Activated naive CD8-positive, alpha-beta T cell treated with anti-CD3 and anti-CD28 coated beads, Interleukin-2, amount 50 U/mL, for 24 hours (primary cell): ENCODE measurements at regions not wholly inside any gene's neighbourhood (a gene's known extent, or its start where the extent isn't known, plus 50 kb on each side); places are given as distances from the start of the nearest gene placed in this dataset.
"Not testable (repeated sequence)": the region's sequence is repeated elsewhere in the genome, so short reads cannot be mapped to it uniquely, and the experiment has no call there.

Source experiments
- ATAC-seq: fragments of 150-1000 bp; cut with Tn5 transposase; one replicate; pipeline ENCODE4 v1.10.0; 2021
- DNase-seq: peaks from one replicate; pipeline ENCODE4 v3.0.0; 2021
- H3K27ac Mint-ChIP-seq: one replicate; pipeline ENCODE4 v1.8.0; 2021; ENCODE audit warnings: mild to moderate bottlenecking, mixed read lengths
- H3K27me3 Mint-ChIP-seq: one replicate; pipeline ENCODE4 v1.8.0; 2021; ENCODE audit warnings: mixed read lengths
- H3K36me3 Mint-ChIP-seq: one replicate; pipeline ENCODE4 v1.8.0; 2021; ENCODE audit warnings: low read depth, mixed read lengths
- H3K4me1 Mint-ChIP-seq: one replicate; pipeline ENCODE4 v1.8.0; 2021; ENCODE audit warnings: mixed read lengths
- H3K4me3 Mint-ChIP-seq: one replicate; pipeline ENCODE4 v1.8.0; 2021; ENCODE audit warnings: mild to moderate bottlenecking, moderate library complexity, mixed read lengths
- H3K9me3 Mint-ChIP-seq: one replicate; pipeline ENCODE4 v1.8.0; 2021; ENCODE audit warnings: mixed read lengths

- Mint-ChIP-seq H3K4me1 (no peaks in the 10 kb centered on the region), H3K9me3 (no peaks in the 10 kb centered on the region), H3K27ac (no peak overlapping the region), H3K36me3 (no peaks in the 10 kb centered on the region), H3K4me3 (no peak overlapping the region), H3K27me3 (no peaks in the 10 kb centered on the region)
- no peak for ATAC-seq
- no peak for DNase-seq
Measured at GRCh38 chr13:76586842-76587241, 299.4 kb downstream of the KCTD12 start.

- ATAC-seq (no peak), DNase-seq (no peak)
- Mint-ChIP-seq H3K4me1 (no peaks in the 10 kb centered on the region), H3K27me3 (no peaks in the 10 kb centered on the region), H3K9me3 (peaks cover 32% of the 10 kb centered on the region), H3K4me3 (no peak overlapping the region), H3K36me3 (no peaks in the 10 kb centered on the region), H3K27ac (no peak overlapping the region)
Measured at GRCh38 chr13:76579701-76580100, 306.5 kb downstream of the KCTD12 start.

GRCh38 chr13:76575634-76576033 is 310.6 kb downstream of the KCTD12 start:
- H3K27me3 Mint-ChIP-seq, H3K27ac Mint-ChIP-seq, H3K36me3 Mint-ChIP-seq, ATAC-seq, H3K4me3 Mint-ChIP-seq, H3K4me1 Mint-ChIP-seq, DNase-seq: not testable (repeated sequence)
- H3K9me3 Mint-ChIP-seq = peaks cover 37% of the 10 kb centered on the region

GRCh38 chr13:76570510-76570971 is 315.7 kb downstream of the KCTD12 start:
- H3K36me3 Mint-ChIP-seq = no peaks in the 10 kb centered on the region
- H3K27me3 Mint-ChIP-seq = no peaks in the 10 kb centered on the region
- no peak overlapping the region for H3K4me3 Mint-ChIP-seq
- peaks cover 11% of the 10 kb centered on the region for H3K9me3 Mint-ChIP-seq
- DNase-seq (no peak), ATAC-seq (no peak)
- no peaks in the 10 kb centered on the region for H3K4me1 Mint-ChIP-seq
- no peak overlapping the region for H3K27ac Mint-ChIP-seq

- no peaks in the 10 kb centered on the region for H3K4me1 Mint-ChIP-seq
- H3K36me3 Mint-ChIP-seq = no peaks in the 10 kb centered on the region
- H3K9me3 Mint-ChIP-seq = no peaks in the 10 kb centered on the region
- ATAC-seq (no peak), DNase-seq (no peak)
- H3K27ac Mint-ChIP-seq = no peak overlapping the region
- H3K27me3 Mint-ChIP-seq = no peaks in the 10 kb centered on the region
- no peak overlapping the region for H3K4me3 Mint-ChIP-seq
Measured at GRCh38 chr13:76556627-76557026, 329.6 kb downstream of the KCTD12 start.

GRCh38 chr13:76552807-76553206 is 333.4 kb downstream of the KCTD12 start:
- Mint-ChIP-seq H3K27me3 (peaks cover 2% of the 10 kb centered on the region), H3K36me3 (no peaks in the 10 kb centered on the region), H3K27ac (no peak overlapping the region), H3K9me3 (no peaks in the 10 kb centered on the region), H3K4me3 (no peak overlapping the region), H3K4me1 (no peaks in the 10 kb centered on the region)
- DNase-seq (no peak), ATAC-seq (no peak)

- DNase-seq (no peak), ATAC-seq (no peak)
- Mint-ChIP-seq H3K4me3 (no peak overlapping the region), H3K9me3 (no peaks in the 10 kb centered on the region), H3K27me3 (peaks cover 2% of the 10 kb centered on the region), H3K27ac (no peak overlapping the region), H3K4me1 (no peaks in the 10 kb centered on the region), H3K36me3 (no peaks in the 10 kb centered on the region)
Measured at GRCh38 chr13:76552041-76552772, 334.0 kb downstream of the KCTD12 start.

GRCh38 chr13:76542176-76542575 is 344.0 kb downstream of the KCTD12 start:
- Mint-ChIP-seq H3K27ac (no peak overlapping the region), H3K27me3 (no peaks in the 10 kb centered on the region), H3K4me1 (no peaks in the 10 kb centered on the region), H3K36me3 (no peaks in the 10 kb centered on the region), H3K4me3 (no peak overlapping the region), H3K9me3 (peaks cover 10% of the 10 kb centered on the region)
- no peak for DNase-seq
- no peak for ATAC-seq

- Mint-ChIP-seq H3K4me1 (no peaks in the 10 kb centered on the region), H3K27me3 (peaks cover 4% of the 10 kb centered on the region), H3K4me3 (no peak overlapping the region), H3K9me3 (no peaks in the 10 kb centered on the region), H3K36me3 (no peaks in the 10 kb centered on the region), H3K27ac (no peak overlapping the region)
- ATAC-seq (no peak), DNase-seq (no peak)
Measured at GRCh38 chr13:76538004-76538403, 348.2 kb downstream of the KCTD12 start.

GRCh38 chr13:76533251-76533650 is 353.0 kb downstream of the KCTD12 start:
- no peak for ATAC-seq
- peaks cover 4% of the 10 kb centered on the region for H3K27me3 Mint-ChIP-seq
- DNase-seq = no peak
- H3K9me3 Mint-ChIP-seq = no peaks in the 10 kb centered on the region
- H3K36me3 Mint-ChIP-seq = no peaks in the 10 kb centered on the region
- H3K4me1 Mint-ChIP-seq = no peaks in the 10 kb centered on the region
- no peak overlapping the region for H3K4me3 Mint-ChIP-seq
- H3K27ac Mint-ChIP-seq = no peak overlapping the region

- Mint-ChIP-seq H3K9me3 (no peaks in the 10 kb centered on the region), H3K4me3 (no peak overlapping the region), H3K27me3 (no peaks in the 10 kb centered on the region), H3K4me1 (no peaks in the 10 kb centered on the region), H3K27ac (no peak overlapping the region), H3K36me3 (no peaks in the 10 kb centered on the region)
- DNase-seq (no peak), ATAC-seq (no peak)
Measured at GRCh38 chr13:76527041-76527440, 359.2 kb downstream of the KCTD12 start.

- Mint-ChIP-seq H3K9me3 (no peaks in the 10 kb centered on the region), H3K27me3 (peaks cover 2% of the 10 kb centered on the region), H3K27ac (no peak overlapping the region), H3K4me1 (no peaks in the 10 kb centered on the region), H3K4me3 (no peak overlapping the region), H3K36me3 (no peaks in the 10 kb centered on the region)
- no peak for ATAC-seq
- DNase-seq = no peak
Measured at GRCh38 chr13:76523740-76524340, 362.4 kb downstream of the KCTD12 start.

GRCh38 chr13:76522083-76522755 is 364.0 kb downstream of the KCTD12 start:
- Mint-ChIP-seq H3K4me3 (no peak overlapping the region), H3K9me3 (no peaks in the 10 kb centered on the region), H3K4me1 (no peaks in the 10 kb centered on the region), H3K27me3 (peaks cover 3% of the 10 kb centered on the region), H3K36me3 (no peaks in the 10 kb centered on the region), H3K27ac (no peak overlapping the region)
- DNase-seq (no peak), ATAC-seq (no peak)

GRCh38 chr13:76519685-76520084 is 366.5 kb downstream of the KCTD12 start:
- no peak for ATAC-seq
- Mint-ChIP-seq H3K9me3 (no peaks in the 10 kb centered on the region), H3K4me1 (no peaks in the 10 kb centered on the region), H3K36me3 (no peaks in the 10 kb centered on the region), H3K27ac (no peak overlapping the region), H3K27me3 (peaks cover 11% of the 10 kb centered on the region), H3K4me3 (no peak overlapping the region)
- no peak for DNase-seq

GRCh38 chr13:76516586-76516985 is 369.6 kb downstream of the KCTD12 start:
- peaks cover 18% of the 10 kb centered on the region for H3K27me3 Mint-ChIP-seq
- ATAC-seq (no peak), DNase-seq (no peak)
- no peak overlapping the region for H3K27ac Mint-ChIP-seq
- no peaks in the 10 kb centered on the region for H3K4me1 Mint-ChIP-seq
- no peaks in the 10 kb centered on the region for H3K9me3 Mint-ChIP-seq
- no peaks in the 10 kb centered on the region for H3K36me3 Mint-ChIP-seq
- no peak overlapping the region for H3K4me3 Mint-ChIP-seq
